Neural progenitor cell (in vitro differentiated cells): ENCODE measurements at regions not wholly inside any gene's neighbourhood (a gene's known extent, or its start where the extent isn't known, plus 50 kb on each side); places are given as distances from the start of the nearest gene placed in this dataset.

Experiments used
- CTCF ChIP-seq: fragments of 200-600 bp; sonication (generic); IDR thresholded peaks from 2 replicates; pipeline ENCODE4 v1.5.1; 2017; ENCODE audit warnings: antibody characterized with exemption, mild to moderate bottlenecking
- EZH2 ChIP-seq: fragments of 200-600 bp; sonication (generic); IDR thresholded peaks from 2 replicates; pipeline ENCODE4 v1.6.1; 2017; ENCODE audit warnings: antibody characterized with exemption, mild to moderate bottlenecking, moderate library complexity
- EZH2phosphoT487 ChIP-seq: fragments of 200-600 bp; sonication (generic); IDR thresholded peaks from 2 replicates; pipeline ENCODE4 v1.6.1; 2017; ENCODE audit warnings: antibody characterized with exemption

GRCh38 chr7:123400196-123400595 is 134.2 kb downstream of the IQUB start:
- TF ChIP-seq EZH2 = no peak
- TF ChIP-seq CTCF = no peak
- no peak for TF ChIP-seq EZH2phosphoT487
